Muscle layer of colon (tissue), 2 donors: ENCODE measurements at regions not wholly inside any gene's neighbourhood (a gene's known extent, or its start where the extent isn't known, plus 50 kb on each side); places are given as distances from the start of the nearest gene placed in this dataset.
A peak's percentile ranks its signal among the peaks of the same experiment; 100 is the strongest.
"Not testable (repeated sequence)": the region's sequence is repeated elsewhere in the genome, so short reads cannot be mapped to it uniquely, and the experiment has no call there.

Experiments used
- H3K27ac ChIP-seq: one replicate; pipeline ENCODE4 v1.7.0; 2013; ENCODE audit warnings: low read depth, mild to moderate bottlenecking, low read length, moderate library complexity
- H3K27me3 ChIP-seq, 2 donors: one replicate each; pipeline ENCODE4 v1.7.0; 2013; ENCODE audit warnings: low read length in 2 of 2, mild to moderate bottlenecking in 2 of 2; ENCODE audit not compliant: insufficient read depth in 2 of 2, control insufficient read depth in 1 of 2
- H3K36me3 ChIP-seq: one replicate; pipeline ENCODE4 v1.7.0; 2013; ENCODE audit warnings: mild to moderate bottlenecking, low read length; ENCODE audit not compliant: insufficient read depth
- H3K4me1 ChIP-seq: one replicate; pipeline ENCODE4 v1.7.0; 2013; ENCODE audit warnings: mild to moderate bottlenecking, low read length; ENCODE audit not compliant: insufficient read depth
- H3K4me3 ChIP-seq, 2 donors: one replicate each; pipeline ENCODE4 v1.7.0; 2013; ENCODE audit warnings: low read length in 2 of 2, low read depth in 1 of 2, mild to moderate bottlenecking in 1 of 2, moderate library complexity in 1 of 2
- H3K9ac ChIP-seq: one replicate; pipeline ENCODE4 v1.7.0; 2013; ENCODE audit warnings: low read length
- H3K9me3 ChIP-seq: one replicate; pipeline ENCODE4 v1.7.0; 2013; ENCODE audit warnings: mild to moderate bottlenecking, low read length
- donor health status: abdominal sarcoma.
- donor health status: Adenocarcinoma of cecum.

GRCh38 chr7:64469673-64470072 lies 93.2 kb downstream of the ZNF680 start:
- Histone ChIP-seq H3K4me3 (no peak overlapping the region), H3K4me1 (no peaks in the 10 kb centered on the region), H3K27ac (no peak overlapping the region), H3K36me3 (no peaks in the 10 kb centered on the region), H3K27me3 (no peaks in the 10 kb centered on the region), H3K9ac (no peak overlapping the region), H3K9me3 (no peaks in the 10 kb centered on the region)

- no peaks in the 10 kb centered on the region for H3K36me3 ChIP-seq
Observed at GRCh38 chr7:64465551-64465950, 97.3 kb downstream of the ZNF680 start.

GRCh38 chr7:64463636-64464375 lies 99.1 kb downstream of the ZNF680 start:
- no peaks in the 10 kb centered on the region for H3K36me3 ChIP-seq
- H3K9me3 ChIP-seq, result no peaks in the 10 kb centered on the region
- no peak overlapping the region for H3K27ac ChIP-seq
- H3K4me1 ChIP-seq, result no peaks in the 10 kb centered on the region
- no peaks in the 10 kb centered on the region for H3K27me3 ChIP-seq
- no peak overlapping the region for H3K9ac ChIP-seq
- H3K4me3 ChIP-seq, result peak overlapping the region in 1 of 2 donors; percentile 61

More at GRCh38 chr7:64465551-64465950, 97.3 kb downstream of the ZNF680 start:
- Histone ChIP-seq H3K4me1 (no peaks in the 10 kb centered on the region), H3K9ac (no peak overlapping the region), H3K4me3 (no peak overlapping the region), H3K9me3 (no peaks in the 10 kb centered on the region), H3K27me3 (no peaks in the 10 kb centered on the region), H3K27ac (no peak overlapping the region)

GRCh38 chr7:64459858-64460257 lies 103.0 kb downstream of the ZNF680 start:
- H3K9ac ChIP-seq, H3K27me3 ChIP-seq, H3K9me3 ChIP-seq, H3K4me3 ChIP-seq, H3K27ac ChIP-seq, H3K36me3 ChIP-seq, H3K4me1 ChIP-seq: not testable (repeated sequence)

GRCh38 chr7:64433590-64433989 lies 119.8 kb downstream of the ZNF736 start:
- Histone ChIP-seq H3K27ac (no peak overlapping the region), H3K9me3 (no peaks in the 10 kb centered on the region), H3K27me3 (no peaks in the 10 kb centered on the region), H3K36me3 (no peaks in the 10 kb centered on the region), H3K4me3 (no peak overlapping the region), H3K9ac (no peak overlapping the region), H3K4me1 (no peaks in the 10 kb centered on the region)

- Histone ChIP-seq H3K9me3 (no peaks in the 10 kb centered on the region), H3K4me1 (no peaks in the 10 kb centered on the region), H3K27me3 (no peaks in the 10 kb centered on the region), H3K36me3 (no peaks in the 10 kb centered on the region), H3K9ac (no peak overlapping the region), H3K27ac (no peak overlapping the region), H3K4me3 (no peak overlapping the region)
Observed at GRCh38 chr7:64431838-64432237, 118.1 kb downstream of the ZNF736 start.

- H3K27ac ChIP-seq, result no peak overlapping the region
- no peak overlapping the region for H3K9ac ChIP-seq
- H3K4me3 ChIP-seq, result no peak overlapping the region
- H3K4me1 ChIP-seq, result no peaks in the 10 kb centered on the region
- no peaks in the 10 kb centered on the region for H3K9me3 ChIP-seq
- H3K27me3 ChIP-seq, result no peaks in the 10 kb centered on the region
- no peaks in the 10 kb centered on the region for H3K36me3 ChIP-seq
Observed at GRCh38 chr7:64429232-64429631, 115.5 kb downstream of the ZNF736 start.

GRCh38 chr7:64425436-64425835 lies 111.7 kb downstream of the ZNF736 start:
- H3K9ac ChIP-seq, H3K4me3 ChIP-seq, H3K4me1 ChIP-seq, H3K27me3 ChIP-seq, H3K9me3 ChIP-seq, H3K27ac ChIP-seq, H3K36me3 ChIP-seq: not testable (repeated sequence)

- no peak overlapping the region for H3K9ac ChIP-seq
- no peaks in the 10 kb centered on the region for H3K27me3 ChIP-seq
- no peak overlapping the region for H3K4me3 ChIP-seq
- no peak overlapping the region for H3K27ac ChIP-seq
- H3K36me3 ChIP-seq, result no peaks in the 10 kb centered on the region
- no peaks in the 10 kb centered on the region for H3K9me3 ChIP-seq
- H3K4me1 ChIP-seq, result no peaks in the 10 kb centered on the region
Observed at GRCh38 chr7:64407148-64407547, 93.4 kb downstream of the ZNF736 start.
